ENCODE measurements at regions not wholly inside any gene's neighbourhood (a gene's known extent, or its start where the extent isn't known, plus 50 kb on each side); places are given as distances from the start of the nearest gene placed in this dataset.

DNA sequence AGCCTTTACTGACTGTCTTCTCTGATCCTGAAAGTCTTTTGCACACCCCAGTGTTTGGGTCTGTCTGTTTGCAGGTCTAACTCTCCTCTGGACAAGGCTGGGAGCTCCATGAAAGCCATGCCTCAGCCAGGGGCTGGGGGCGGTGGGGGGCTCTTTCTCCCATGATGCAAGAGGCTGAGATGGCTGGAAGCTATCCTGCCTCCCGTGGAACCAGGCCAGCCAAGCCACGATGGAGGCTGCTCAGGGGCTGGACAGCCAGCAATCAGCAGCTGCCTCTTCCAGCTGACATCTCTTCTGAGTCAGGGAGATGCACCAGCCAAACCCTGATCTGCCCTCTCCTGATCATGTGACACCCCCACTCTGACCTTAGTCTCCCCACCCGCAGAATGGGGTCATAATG is 154.0 kb downstream of the BARX1 start:
- no peak for TF ChIP-seq EZH2phosphoT487 (IDR thresholded peaks at IDR 0.05; ENCODE audit: insufficient read depth, low read depth)
- no peak for TF ChIP-seq EZH2 (IDR thresholded peaks at IDR 0.05; ENCODE audit: insufficient read depth, poor library complexity, severe bottlenecking)

Data from GM23248 (cell line).